NCI-H1417 treated with DMSO at 0.1 percent for 48 hours (cell line): ENCODE measurements at regions not wholly inside any gene's neighbourhood (a gene's known extent, or its start where the extent isn't known, plus 50 kb on each side); places are given as distances from the start of the nearest gene placed in this dataset.
"Not testable (repeated sequence)": the region's sequence is repeated elsewhere in the genome, so short reads cannot be mapped to it uniquely, and the experiment has no call there.

ENCODE experiments used
- DNase-seq: peaks from one replicate; lab custom pipeline; 2025; lab: John Stamatoyannopoulos, UW

- no peak for DNase-seq
Measured at GRCh38 chr6:150767571-150768018, 97.9 kb upstream of the MTHFD1L start.

- DNase-seq, result no peak
Measured at GRCh38 chr6:150770637-150771036, 94.9 kb upstream of the MTHFD1L start.

GRCh38 chr6:150773969-150774368, 91.5 kb upstream of the MTHFD1L start:
- no peak for DNase-seq

GRCh38 chr6:150775415-150776203, 89.9 kb upstream of the MTHFD1L start:
- no peak for DNase-seq

GRCh38 chr6:150777736-150778135, 87.8 kb upstream of the MTHFD1L start:
- DNase-seq, result no peak

- no peak for DNase-seq
Measured at GRCh38 chr6:150783813-150784212, 81.7 kb upstream of the MTHFD1L start.

GRCh38 chr6:150787429-150787828, 78.1 kb upstream of the MTHFD1L start:
- DNase-seq, result no peak

- no peak for DNase-seq
Measured at GRCh38 chr6:150788089-150788488, 77.4 kb upstream of the MTHFD1L start.

- not testable (repeated sequence) for DNase-seq
Measured at GRCh38 chr6:150789906-150790305, 75.6 kb upstream of the MTHFD1L start.

- DNase-seq, result no peak
Measured at GRCh38 chr6:150791717-150792116, 73.8 kb upstream of the MTHFD1L start.

GRCh38 chr6:150797949-150798348, 67.6 kb upstream of the MTHFD1L start:
- no peak for DNase-seq

GRCh38 chr6:150799276-150799805, 66.2 kb upstream of the MTHFD1L start:
- DNase-seq, result no peak

- DNase-seq, result no peak
Measured at GRCh38 chr6:150800674-150801314, 64.7 kb upstream of the MTHFD1L start.

GRCh38 chr6:150806790-150807189, 58.7 kb upstream of the MTHFD1L start:
- no peak for DNase-seq

- DNase-seq, result no peak
Measured at GRCh38 chr6:150813319-150813992, 52.0 kb upstream of the MTHFD1L start.

- no peak for DNase-seq
Measured at GRCh38 chr6:150813993-150814359, 51.5 kb upstream of the MTHFD1L start.
